UCSD-AML1 (cell line): ENCODE measurements at regions not wholly inside any gene's neighbourhood (a gene's known extent, or its start where the extent isn't known, plus 50 kb on each side); places are given as distances from the start of the nearest gene placed in this dataset.

Experiments
- DNase-seq: peaks from one replicate; lab custom pipeline; 2025; ENCODE audit not compliant: unreplicated experiment; lab: John Stamatoyannopoulos, UW

DNA sequence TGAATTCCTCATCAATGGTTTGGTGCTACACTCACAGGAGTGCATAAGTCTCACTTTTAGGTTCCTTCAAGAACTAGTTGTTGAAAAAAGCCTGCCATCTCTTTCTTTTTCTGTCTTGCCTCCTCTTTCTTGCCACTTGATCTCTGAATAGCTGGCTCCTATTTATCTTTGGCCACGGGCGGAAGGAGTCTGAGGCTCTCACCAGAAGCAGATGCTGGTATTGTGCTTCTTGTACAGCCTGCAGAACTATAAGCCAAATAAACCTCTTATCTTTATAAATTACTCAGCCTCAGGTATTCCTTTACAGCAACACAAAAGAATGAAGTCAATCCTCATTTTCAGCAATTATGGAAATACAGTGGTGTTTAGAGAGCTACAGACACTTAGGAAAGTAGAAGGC lies 247.1 kb upstream of the PRR16 start:
- no peak for DNase-seq

DNA sequence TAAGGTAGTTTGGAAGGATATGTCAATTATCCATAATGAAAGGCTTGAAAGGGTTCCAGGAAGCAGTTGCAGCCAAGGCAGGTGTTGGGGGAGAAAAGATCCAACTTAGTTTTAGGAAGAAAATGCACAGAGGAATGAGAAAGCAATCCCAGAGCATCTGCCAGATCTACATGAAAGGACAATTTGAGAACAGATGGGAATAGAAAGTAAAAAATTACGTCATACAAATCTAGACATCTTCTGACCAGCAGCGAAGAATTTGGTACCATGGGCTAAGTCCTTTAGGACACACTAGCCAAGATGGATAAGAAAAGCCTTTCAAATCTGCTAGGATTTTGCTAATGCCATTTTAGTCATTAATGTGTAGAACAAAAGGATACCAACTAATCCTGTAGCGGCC lies 244.1 kb upstream of the PRR16 start:
- DNase-seq = no peak

DNA sequence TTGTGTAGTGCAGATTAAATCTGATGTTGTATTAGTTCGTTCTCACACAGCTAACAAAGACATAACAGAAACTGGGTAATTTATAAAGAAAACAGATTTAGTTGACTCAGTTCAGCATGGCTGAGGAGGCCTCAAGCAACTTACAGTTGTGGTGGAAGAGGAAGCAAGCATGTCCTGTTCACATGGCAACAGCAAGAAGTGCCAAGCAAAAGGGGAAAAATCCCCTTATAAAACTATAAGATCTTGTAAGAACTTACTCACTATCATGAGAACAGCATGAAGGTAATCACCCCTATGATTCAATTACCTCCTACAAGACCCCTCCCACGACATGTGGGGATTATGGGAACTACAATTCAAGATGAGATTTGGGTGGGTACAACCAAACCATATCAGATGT lies 238.6 kb upstream of the PRR16 start:
- DNase-seq = no peak

DNA sequence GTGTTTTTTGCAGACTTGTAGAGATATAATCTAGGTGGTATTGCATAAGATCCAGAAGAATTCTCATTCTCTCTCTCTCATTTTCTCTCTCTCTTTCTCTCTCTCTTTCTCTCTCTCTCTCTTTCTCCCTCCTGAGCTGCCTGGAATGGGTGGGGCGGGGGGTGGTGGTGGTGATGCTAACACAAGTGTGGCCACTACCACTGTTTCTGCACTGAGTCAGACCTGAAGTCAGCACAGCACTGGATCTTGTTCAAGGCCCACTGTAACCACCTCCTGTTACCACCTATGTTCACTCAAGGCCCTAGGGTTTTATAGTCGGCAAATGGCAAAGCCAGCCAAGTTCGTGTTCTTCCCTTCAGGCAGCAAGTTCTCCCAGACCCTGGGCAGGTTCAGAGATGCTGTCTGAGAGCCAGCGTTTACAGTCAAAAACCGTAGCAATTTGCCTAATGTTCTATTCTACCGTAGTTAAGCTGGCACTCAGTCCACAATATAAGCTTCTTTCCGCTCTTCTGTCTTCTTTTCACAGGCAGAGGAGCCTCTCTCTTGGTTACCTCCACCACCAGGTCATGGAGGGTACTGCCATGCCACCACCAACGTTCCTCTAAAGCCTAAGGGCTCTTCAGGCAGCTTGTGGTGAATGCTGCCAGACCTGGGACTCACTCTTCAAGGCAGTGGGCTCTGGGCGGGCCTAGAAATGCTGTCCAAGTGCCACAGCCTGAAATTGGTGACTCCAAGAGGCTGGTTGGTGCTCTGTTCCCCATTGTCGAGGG lies 235.7 kb upstream of the PRR16 start:
- no peak for DNase-seq

DNA sequence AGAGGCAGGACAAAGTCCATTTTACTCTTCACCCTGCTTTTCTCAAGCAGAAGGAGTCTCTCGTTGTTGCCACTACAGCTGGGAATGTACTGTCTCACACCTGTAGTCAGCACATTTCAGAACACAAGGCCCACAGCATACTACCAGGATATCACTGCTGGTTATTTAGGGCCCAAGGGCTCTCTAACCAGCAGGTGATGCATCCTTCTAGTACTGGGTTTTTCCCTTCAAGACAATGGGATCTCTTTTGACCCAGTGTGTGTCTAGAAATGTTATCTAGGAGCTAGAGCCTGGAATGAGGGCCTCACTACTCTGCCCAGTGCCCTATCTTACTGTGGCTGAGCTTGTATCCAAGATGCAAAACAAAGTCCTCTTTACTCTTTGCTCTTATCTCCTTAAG lies 235.1 kb upstream of the PRR16 start:
- DNase-seq = no peak

DNA sequence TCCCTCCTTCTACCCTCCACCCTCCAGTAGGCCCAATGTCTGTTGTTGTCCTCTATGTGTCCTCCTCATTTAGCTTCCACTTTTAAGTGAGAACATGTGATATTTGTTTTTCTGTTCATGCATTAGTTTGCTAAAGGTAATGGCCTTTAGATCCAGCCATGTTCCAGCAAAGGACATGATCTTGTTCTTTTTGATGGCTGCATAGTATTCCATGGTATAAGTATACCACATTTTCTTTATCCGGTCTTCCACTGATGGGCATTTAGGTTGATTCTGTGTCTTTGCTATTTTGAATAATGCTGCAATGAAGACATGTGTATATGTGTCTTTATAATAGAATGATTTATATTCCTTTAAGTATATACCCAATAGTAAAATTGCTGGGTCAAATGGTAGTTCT lies 232.5 kb upstream of the PRR16 start:
- no peak for DNase-seq

DNA sequence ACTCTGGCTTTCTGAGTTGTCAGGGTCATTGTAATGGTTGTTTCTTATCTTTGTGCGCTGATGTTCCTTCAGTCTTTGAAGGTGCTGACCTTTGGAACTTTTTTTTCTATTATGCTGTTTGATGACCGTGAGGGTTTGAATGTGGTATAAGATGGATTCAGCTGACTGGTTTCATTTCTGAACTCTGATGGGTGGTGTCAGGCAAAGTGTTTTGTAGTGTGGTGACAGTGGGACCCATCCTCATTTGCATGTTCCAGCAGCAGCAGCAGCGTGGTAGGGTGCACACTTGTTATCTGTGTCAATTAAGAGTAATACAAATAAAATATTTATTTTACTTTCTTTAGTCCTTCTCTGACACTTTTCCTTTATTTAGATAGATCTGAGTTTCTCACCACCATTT lies 227.7 kb upstream of the PRR16 start:
- DNase-seq = no peak

DNA sequence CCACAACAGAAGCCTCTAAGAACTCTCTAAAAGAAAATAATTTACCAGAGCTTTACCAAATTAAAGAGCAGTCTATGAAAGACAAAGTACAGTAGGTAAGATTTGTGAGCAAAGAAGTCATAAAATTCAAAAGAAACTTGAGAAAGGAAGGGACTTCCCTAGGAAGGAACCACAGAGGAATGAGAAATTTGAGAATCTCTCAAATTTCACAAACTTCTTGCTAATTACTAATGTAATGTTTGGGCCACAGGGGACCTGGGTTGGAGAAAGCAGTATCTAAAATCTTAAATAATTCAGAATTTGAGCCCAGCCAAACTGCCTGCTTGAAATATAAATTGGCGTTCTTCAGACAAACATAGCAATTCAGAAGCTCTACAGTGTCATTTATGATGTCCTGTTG lies 225.0 kb upstream of the PRR16 start:
- DNase-seq = no peak

DNA sequence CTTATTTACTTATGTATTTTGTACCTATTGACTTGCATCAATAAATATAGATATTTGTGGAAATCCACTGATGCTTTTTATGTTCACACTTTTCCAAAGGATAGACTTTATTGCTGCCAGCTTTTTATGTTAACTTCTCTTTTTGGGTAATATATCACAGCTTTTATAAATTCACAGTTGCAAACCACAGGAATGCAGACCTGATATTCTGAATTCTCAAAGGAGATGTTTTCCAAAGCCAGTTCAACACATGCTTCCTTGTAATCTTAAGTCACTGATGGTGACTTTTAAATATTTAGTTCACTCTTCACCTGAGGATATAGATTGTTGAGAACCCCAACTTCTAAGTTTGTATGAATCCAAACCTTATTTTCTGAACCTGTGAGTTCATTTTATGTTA lies 223.4 kb upstream of the PRR16 start:
- DNase-seq = no peak

DNA sequence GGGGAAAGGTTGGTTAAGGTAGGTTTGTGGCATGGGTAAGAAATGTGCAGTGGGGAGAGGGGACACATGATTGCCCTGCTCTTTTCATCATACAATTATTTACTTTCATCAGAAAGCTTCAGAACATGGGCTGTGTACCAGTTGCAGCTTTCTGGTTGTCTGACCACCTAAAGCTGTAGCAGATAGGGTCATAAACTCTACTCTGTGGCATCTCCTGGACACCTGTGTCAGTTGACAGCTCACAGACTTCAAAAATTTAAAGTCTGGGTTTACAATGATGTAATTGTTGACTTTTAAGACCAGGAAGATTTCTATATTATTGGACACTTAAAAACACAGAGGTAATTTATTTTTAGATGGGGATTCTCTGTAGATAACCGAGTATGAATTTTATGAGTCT lies 222.7 kb upstream of the PRR16 start:
- DNase-seq = no peak

DNA sequence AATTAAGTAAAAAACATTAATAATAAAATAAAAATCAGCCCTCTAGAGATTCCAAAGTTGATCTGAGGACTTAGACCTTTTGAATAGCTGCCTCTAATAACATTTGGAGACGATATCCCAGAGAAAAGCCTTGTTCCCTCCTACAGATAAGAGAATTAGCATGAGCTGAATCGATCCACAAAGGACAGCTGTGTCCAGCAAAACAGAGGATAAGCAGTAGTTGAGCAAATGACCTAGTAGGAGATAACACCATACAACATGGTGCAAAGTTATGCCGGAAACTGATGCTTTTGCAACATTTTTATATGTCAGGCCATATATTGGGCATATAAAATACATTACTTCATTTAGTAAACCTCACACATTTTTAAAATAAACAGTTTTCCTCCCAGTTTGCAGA lies 212.2 kb upstream of the PRR16 start:
- no peak for DNase-seq

DNA sequence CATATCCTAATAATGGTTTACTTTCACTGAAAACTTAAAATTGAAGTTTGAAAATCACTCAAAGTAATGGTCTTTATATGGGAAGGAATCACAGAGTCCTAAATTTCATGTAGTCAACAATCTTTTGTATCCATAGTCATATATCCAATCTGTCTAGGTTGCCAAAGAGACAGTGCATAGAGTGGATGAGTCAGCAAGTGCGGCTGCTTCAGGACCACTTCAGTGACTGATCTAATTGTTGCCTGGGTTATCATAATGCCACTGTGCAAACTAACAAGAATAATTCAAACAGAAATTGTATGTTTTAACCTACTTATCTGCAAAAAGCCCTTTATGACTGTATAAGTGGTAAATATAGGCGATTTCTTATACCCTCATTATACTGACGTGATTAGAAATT lies 211.3 kb upstream of the PRR16 start:
- DNase-seq = no peak

DNA sequence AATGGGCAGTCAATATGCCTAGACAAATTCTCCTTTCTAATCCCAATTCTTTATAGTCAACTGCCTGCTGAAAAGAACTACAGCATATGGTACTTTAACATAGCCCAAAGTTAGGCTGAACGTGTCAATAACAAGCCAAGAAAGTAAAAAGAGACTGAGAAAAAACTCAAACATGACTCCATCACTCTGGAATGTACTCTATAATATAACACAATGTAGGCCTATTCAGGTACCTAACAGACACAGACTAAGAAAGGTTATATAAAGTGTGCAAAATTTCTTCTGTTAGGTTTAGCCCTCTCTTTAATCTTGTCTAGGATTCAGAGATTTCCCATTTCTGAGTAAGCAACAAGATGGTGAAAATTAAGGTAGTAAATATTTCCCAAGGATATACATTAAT lies 209.7 kb upstream of the PRR16 start:
- no peak for DNase-seq

DNA sequence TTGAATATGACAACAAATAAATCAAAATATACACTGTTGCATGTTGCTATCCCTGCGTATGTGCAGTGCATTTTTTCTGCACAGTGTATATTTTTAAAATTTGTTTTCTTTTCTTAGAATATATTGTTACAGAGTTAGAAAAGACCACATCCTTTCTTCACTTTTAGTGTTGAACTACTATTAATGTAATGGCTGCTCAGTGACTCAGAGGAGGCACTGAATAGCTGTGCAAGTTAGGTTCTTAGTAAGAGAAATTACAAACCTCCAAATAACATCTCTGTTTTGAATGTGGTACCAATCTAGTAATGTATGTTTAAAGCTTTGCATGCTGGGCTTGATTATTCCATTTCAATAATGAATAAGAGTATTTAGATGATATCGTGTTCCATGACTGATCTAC lies 208.9 kb upstream of the PRR16 start:
- no peak for DNase-seq

DNA sequence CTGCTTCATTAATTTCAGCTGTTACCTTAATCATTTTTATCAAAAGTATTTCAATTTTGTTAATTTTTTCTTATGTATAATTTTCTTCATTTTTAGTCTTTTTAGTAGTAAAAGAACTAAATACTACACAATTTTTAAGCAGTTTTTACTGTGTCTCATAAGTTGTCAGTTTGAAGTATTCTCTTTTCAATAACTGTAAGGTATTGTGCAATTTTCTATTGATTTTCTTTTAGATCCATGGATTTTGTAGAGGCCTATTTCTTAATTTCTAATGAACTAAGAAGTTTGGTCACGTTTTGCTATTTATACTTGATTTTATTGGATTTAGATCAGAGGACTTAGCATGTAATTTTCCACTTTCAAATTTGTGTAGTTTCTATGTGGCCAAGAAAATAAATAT lies 207.7 kb upstream of the PRR16 start:
- DNase-seq = no peak

DNA sequence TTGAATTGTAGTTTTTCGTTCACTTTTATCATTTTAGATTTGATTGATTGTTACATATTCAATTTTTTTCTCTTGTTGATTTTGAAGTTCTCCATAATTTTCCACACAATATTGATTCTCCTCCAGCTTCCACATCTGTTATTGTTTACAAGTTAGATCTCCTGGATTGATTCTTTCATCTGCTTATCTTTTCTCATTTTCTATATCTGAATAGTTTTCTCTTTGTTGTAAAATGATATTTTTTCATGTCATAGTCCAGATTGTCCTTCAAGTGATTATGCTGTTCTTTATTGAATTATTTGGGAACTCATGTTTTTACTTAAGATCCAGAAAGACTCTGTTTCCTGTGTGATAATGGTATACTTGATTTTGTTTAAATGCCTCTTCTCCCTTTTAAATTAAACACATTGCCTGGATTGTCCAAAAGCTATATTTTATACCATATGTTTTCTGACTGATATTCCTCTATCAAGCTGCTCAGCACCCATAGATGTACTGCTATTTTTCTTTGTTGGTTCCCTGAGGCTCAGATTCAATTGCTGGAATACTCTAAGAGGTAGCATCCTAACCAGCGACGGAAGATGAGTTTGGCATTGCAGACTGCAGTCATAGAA lies 206.6 kb upstream of the PRR16 start:
- no peak for DNase-seq

DNA sequence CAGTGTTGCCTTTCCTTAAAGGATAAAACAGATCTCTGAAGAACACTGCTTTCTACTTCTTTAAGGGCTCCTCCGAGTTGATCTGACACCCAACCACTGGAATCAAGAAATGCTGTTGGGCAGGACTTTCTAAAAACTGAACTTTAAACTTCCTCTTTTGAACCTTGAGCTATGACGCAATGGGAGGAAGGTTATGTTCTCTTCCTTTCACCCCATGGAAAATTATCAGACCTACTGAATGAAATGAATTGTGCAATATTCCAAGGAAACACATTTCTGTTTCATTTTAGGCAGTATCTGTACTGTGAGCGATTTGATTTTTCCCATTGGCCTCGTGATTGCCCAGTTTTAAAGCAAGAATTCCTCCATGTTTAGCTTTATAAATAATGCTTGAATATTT lies 206.0 kb upstream of the PRR16 start:
- DNase-seq = peak; percentile 6

DNA sequence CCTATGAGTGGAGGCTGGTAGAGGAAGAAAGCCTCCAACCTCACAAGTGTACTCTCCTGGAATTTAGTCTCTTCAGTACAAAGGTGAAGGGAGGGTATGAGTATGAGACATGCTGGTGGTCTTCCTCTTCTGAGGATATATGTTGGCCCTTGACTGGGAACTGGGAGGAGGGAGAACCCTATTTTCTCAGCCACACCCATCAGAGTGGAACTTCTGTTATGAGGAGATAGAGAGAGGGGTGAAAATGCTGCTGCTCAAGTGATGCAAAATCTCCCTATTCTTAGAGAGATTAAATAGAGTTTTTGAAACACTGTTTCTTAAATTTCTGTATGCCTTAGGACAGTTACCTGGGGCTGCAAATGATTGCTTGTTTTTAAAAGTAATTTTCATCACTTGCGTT lies 203.4 kb upstream of the PRR16 start:
- DNase-seq = no peak

DNA sequence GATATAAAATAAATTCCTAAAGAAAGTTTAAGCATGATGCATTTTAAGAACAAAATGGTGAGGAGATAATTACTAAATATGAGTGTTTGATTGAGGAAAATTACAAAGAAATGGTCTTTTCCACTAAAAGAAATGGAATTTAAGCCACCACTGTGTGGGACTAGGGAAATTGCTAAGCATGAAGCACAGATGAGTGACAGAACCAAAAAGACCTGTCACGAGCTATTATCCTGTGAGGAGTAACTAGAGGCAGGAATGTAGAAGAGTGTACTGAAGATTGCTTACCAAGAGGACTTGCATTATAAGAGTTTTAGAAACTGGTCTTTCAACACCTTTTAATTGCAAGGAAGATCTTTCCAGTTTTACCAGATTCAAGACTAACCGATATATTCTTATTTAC lies 193.6 kb upstream of the PRR16 start:
- no peak for DNase-seq

DNA sequence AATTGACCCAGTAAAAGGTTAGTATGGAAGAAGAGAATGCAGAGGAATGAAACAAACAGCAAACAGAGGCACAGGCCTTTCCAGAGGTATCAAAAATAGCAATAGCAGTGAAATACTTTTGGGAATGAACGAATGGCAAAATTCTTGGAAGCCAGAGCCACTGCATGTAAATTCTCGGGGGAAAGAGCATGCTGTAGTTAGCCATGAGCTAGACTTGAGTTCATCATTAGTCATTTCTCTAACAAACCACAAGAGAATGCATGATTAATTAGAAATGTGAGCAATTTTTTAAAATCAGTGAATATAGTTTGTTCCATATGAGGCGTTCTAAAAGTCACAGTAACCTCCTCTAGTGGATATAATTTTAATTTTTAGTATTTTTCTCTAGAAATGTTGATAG lies 170.3 kb upstream of the PRR16 start:
- no peak for DNase-seq

DNA sequence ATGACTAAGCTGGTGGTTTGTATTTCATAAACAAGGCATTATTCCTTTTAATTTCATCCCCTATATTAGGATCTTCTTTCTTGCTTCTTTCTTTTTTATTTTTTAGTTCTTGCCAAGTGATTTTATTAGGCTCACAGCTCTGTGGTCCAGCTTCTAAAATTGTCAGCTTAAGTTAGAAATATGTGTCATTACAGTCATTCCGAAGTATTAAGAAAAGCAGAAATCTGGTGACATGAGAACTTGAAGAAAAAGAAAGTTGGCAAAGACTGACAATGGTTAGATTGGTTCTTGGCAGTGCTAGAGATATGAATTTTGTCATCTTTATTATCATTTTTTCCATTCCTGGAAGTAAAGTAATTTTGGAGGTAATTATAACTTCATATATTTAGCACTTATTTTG lies 166.5 kb upstream of the PRR16 start:
- no peak for DNase-seq

DNA sequence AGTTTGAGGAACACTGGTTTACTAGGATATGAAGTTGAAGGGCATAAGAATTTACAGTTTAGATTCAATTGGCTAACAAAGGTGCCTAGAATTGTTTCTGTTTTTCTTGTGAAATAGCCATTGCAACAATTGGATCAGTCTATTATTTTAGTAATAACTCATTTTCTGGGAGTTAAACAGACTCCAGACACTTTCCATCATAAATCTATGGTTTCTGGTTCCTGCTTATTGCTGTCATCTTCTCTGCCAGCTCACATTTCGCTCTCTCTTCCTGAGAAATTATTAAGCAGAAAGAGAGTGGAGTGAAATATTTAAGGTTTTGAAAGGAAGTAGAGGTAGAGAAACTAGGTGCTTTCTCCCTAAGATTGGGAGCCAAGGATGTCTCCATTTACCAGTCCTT lies 165.1 kb upstream of the PRR16 start:
- DNase-seq = no peak

DNA sequence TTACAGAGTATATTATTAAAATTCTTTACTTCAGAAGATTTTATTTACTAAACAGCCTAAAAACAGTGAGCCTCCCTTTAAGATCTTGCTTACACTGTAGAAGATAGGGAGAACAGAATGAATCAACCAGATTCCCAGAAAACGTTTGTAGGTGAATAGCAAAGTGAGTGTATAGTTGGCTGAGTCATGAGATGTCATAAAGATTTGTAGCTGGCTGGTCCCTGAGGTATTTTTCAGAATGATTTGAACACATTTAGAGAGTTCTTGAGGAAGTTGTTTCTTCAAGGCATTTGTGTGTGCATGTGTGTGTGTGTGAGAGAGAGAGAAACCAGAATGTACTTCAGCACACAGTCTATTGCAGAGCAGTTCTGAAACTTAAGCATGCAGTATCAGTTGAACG lies 159.4 kb upstream of the PRR16 start:
- no peak for DNase-seq
